Chondrocyte (in vitro differentiated cells): ENCODE measurements at regions not wholly inside any gene's neighbourhood (a gene's known extent, or its start where the extent isn't known, plus 50 kb on each side); places are given as distances from the start of the nearest gene placed in this dataset.

ENCODE experiments used
- DNase-seq: peaks from one replicate; pipeline ENCODE4 v3.0.0; 2021; ENCODE audit warnings: mixed read lengths, low spot score
- H3K27ac Mint-ChIP-seq: one replicate; pipeline ENCODE4 v1.8.0; 2021; ENCODE audit warnings: mild to moderate bottlenecking, moderate library complexity, mixed read lengths; ENCODE audit not compliant: unreplicated experiment
- H3K27me3 Mint-ChIP-seq: 2 replicates; pipeline ENCODE4 v1.8.0; 2021; ENCODE audit warnings: low read depth, mixed read lengths
- H3K36me3 Mint-ChIP-seq: 2 replicates; pipeline ENCODE4 v1.8.0; 2021; ENCODE audit warnings: low read depth, mixed read lengths
- H3K4me1 Mint-ChIP-seq: 2 replicates; pipeline ENCODE4 v1.8.0; 2021; ENCODE audit warnings: low read depth, mild to moderate bottlenecking, mixed read lengths
- H3K4me3 Mint-ChIP-seq: one replicate; pipeline ENCODE4 v1.8.0; 2021; ENCODE audit warnings: mild to moderate bottlenecking, moderate library complexity, mixed read lengths; ENCODE audit not compliant: unreplicated experiment
- H3K9me3 Mint-ChIP-seq: 2 replicates; pipeline ENCODE4 v1.8.0; 2021; ENCODE audit warnings: low read depth, mixed read lengths
- CTCF ChIP-seq: fragments of 200-600 bp; sonication (generic); IDR thresholded peaks from 2 replicates; pipeline ENCODE4 v1.5.0; 2021; ENCODE audit warnings: antibody characterized with exemption, mild to moderate bottlenecking, moderate library complexity

GRCh38 chr6:21668795-21669194, 75.2 kb downstream of the SOX4 start:
- Mint-ChIP-seq H3K4me1 (peaks cover 32% of the 10 kb centered on the region), H3K9me3 (no peaks in the 10 kb centered on the region), H3K36me3 (no peaks in the 10 kb centered on the region), H3K27me3 (peaks cover 13% of the 10 kb centered on the region), H3K27ac (no peak overlapping the region), H3K4me3 (no peak overlapping the region)
- no peak for DNase-seq
- TF ChIP-seq CTCF, result no peak

GRCh38 chr6:21676769-21677168, 83.2 kb downstream of the SOX4 start:
- no peak for TF ChIP-seq CTCF
- Mint-ChIP-seq H3K36me3 (no peaks in the 10 kb centered on the region), H3K4me1 (peaks cover 14% of the 10 kb centered on the region), H3K9me3 (no peaks in the 10 kb centered on the region), H3K4me3 (no peak overlapping the region), H3K27ac (no peak overlapping the region), H3K27me3 (no peaks in the 10 kb centered on the region)
- no peak for DNase-seq

- Mint-ChIP-seq H3K36me3 (no peaks in the 10 kb centered on the region), H3K27ac (peak overlapping the region; percentile 45), H3K9me3 (no peaks in the 10 kb centered on the region), H3K27me3 (no peaks in the 10 kb centered on the region), H3K4me3 (no peak overlapping the region), H3K4me1 (peaks cover 14% of the 10 kb centered on the region)
- TF ChIP-seq CTCF, result no peak
- no peak for DNase-seq
Observed at GRCh38 chr6:21678990-21679389, 85.4 kb downstream of the SOX4 start.

GRCh38 chr6:21679761-21680265, 86.3 kb downstream of the SOX4 start:
- no peak for TF ChIP-seq CTCF
- Mint-ChIP-seq H3K27ac (peak overlapping the region; percentile 80), H3K4me1 (peaks cover 14% of the 10 kb centered on the region), H3K36me3 (no peaks in the 10 kb centered on the region), H3K9me3 (no peaks in the 10 kb centered on the region), H3K4me3 (no peak overlapping the region), H3K27me3 (no peaks in the 10 kb centered on the region)
- DNase-seq, result no peak

GRCh38 chr6:21680611-21681010, 87.1 kb downstream of the SOX4 start:
- H3K27me3 Mint-ChIP-seq, result no peaks in the 10 kb centered on the region
- H3K36me3 Mint-ChIP-seq, result peaks cover 1% of the 10 kb centered on the region
- no peak for DNase-seq
- no peak overlapping the region for H3K4me3 Mint-ChIP-seq
- no peaks in the 10 kb centered on the region for H3K9me3 Mint-ChIP-seq
- H3K27ac Mint-ChIP-seq, result no peak overlapping the region
- peaks cover 14% of the 10 kb centered on the region for H3K4me1 Mint-ChIP-seq
- TF ChIP-seq CTCF, result no peak
